ENCODE measurements at regions not wholly inside any gene's neighbourhood (a gene's known extent, or its start where the extent isn't known, plus 50 kb on each side); places are given as distances from the start of the nearest gene placed in this dataset.

GRCh38 chr12:17192721-17193120 is 586.8 kb upstream of the LMO3 start:
- in situ Hi-C loops (cut with MboI; ENCODE audit: low pct_unique_long_range_greater_than_20kb, low sequenced_read_pairs, unreplicated experiment), result no loop called here
- no peak for DNase-seq (ENCODE audit: low spot score)
- TF ChIP-seq CTCF (IDR thresholded peaks at IDR 0.05; ENCODE audit: extremely low read depth, insufficient read depth, missing control alignments), result no peak

GRCh38 chr12:17169726-17170471 is 563.9 kb upstream of the LMO3 start:
- in situ Hi-C loops (cut with MboI; ENCODE audit: low pct_unique_long_range_greater_than_20kb, low sequenced_read_pairs, unreplicated experiment), result no loop called here
- DNase-seq (ENCODE audit: low spot score), result no peak
- TF ChIP-seq CTCF (IDR thresholded peaks at IDR 0.05; ENCODE audit: extremely low read depth, insufficient read depth, missing control alignments), result no peak

- no peak for TF ChIP-seq CTCF (IDR thresholded peaks at IDR 0.05; ENCODE audit: extremely low read depth, insufficient read depth, missing control alignments)
- DNase-seq (ENCODE audit: low spot score), result no peak
- in situ Hi-C loops (cut with MboI; ENCODE audit: low pct_unique_long_range_greater_than_20kb, low sequenced_read_pairs, unreplicated experiment), result no loop called here
Measured at GRCh38 chr12:17159506-17160300, 553.7 kb upstream of the LMO3 start.

- no peak for DNase-seq (ENCODE audit: low spot score)
- in situ Hi-C loops (cut with MboI; ENCODE audit: low pct_unique_long_range_greater_than_20kb, low sequenced_read_pairs, unreplicated experiment), result no loop called here
- no peak for TF ChIP-seq CTCF (IDR thresholded peaks at IDR 0.05; ENCODE audit: extremely low read depth, insufficient read depth, missing control alignments)
Measured at GRCh38 chr12:17158201-17158600, 552.2 kb upstream of the LMO3 start.

- in situ Hi-C loops (cut with MboI; ENCODE audit: low pct_unique_long_range_greater_than_20kb, low sequenced_read_pairs, unreplicated experiment), result no loop called here
Measured at GRCh38 chr12:17151917-17152316, 546.0 kb upstream of the LMO3 start.

GRCh38 chr12:17148706-17149105 is 542.7 kb upstream of the LMO3 start:
- in situ Hi-C loops (cut with MboI; ENCODE audit: low pct_unique_long_range_greater_than_20kb, low sequenced_read_pairs, unreplicated experiment), result no loop called here
- TF ChIP-seq CTCF (IDR thresholded peaks at IDR 0.05; ENCODE audit: extremely low read depth, insufficient read depth, missing control alignments), result no peak

More at GRCh38 chr12:17151917-17152316, 546.0 kb upstream of the LMO3 start:
- DNase-seq (ENCODE audit: low spot score), result no peak
- no peak for TF ChIP-seq CTCF (IDR thresholded peaks at IDR 0.05; ENCODE audit: extremely low read depth, insufficient read depth, missing control alignments)

More at GRCh38 chr12:17148706-17149105, 542.7 kb upstream of the LMO3 start:
- no peak for DNase-seq (ENCODE audit: low spot score)
